Neural cell (in vitro differentiated cells): ENCODE measurements at regions not wholly inside any gene's neighbourhood (a gene's known extent, or its start where the extent isn't known, plus 50 kb on each side); places are given as distances from the start of the nearest gene placed in this dataset.

Experiments
- CTCF ChIP-seq: fragments of 450-650 bp; IDR thresholded peaks from 2 replicates; pipeline ENCODE4 v1.5.1; 2014; ENCODE audit warnings: antibody characterized with exemption, mild to moderate bottlenecking, moderate library complexity; ENCODE audit not compliant: poor library complexity, severe bottlenecking
- POLR2AphosphoS5 ChIP-seq: IDR thresholded peaks from 2 replicates; pipeline ENCODE4 v1.6.1; 2012
- REST ChIP-seq: IDR thresholded peaks from 2 replicates; pipeline ENCODE4 v1.6.1; 2012; ENCODE audit warnings: borderline replicate concordance

- TF ChIP-seq CTCF (no peak), REST (no peak), POLR2AphosphoS5 (no peak)
Measured at GRCh38 chr13:50200988-50201387, 185.7 kb downstream of the KCNRG start.
